Calu3 (cell line): ENCODE measurements at regions not wholly inside any gene's neighbourhood (a gene's known extent, or its start where the extent isn't known, plus 50 kb on each side); places are given as distances from the start of the nearest gene placed in this dataset.

ENCODE experiments used
- BruUV-seq: library from RNA; stranded (reverse); fragments of 400-500 nt; replicated peaks from 2 replicates; lab custom pipeline; 2021; lab: Mats Ljungman, UMichigan
- CTCF ChIA-PET: fragments of 300-600 bp; sonication (Branson Sonifier 250); formaldehyde crosslinking; loops from one replicate; lab custom pipeline; 2022; ENCODE audit warnings: antibody characterized with exemption; lab: Charles Lee
- DNase-seq: peaks from one replicate; pipeline ENCODE4 v3.0.0; 2022
- H3K27ac Mint-ChIP-seq: one replicate; pipeline ENCODE4 v1.8.0; 2022; ENCODE audit warnings: mixed read lengths; ENCODE audit not compliant: unreplicated experiment
- H3K27me3 Mint-ChIP-seq: one replicate; pipeline ENCODE4 v1.8.0; 2022; ENCODE audit warnings: mixed read lengths; ENCODE audit not compliant: unreplicated experiment
- H3K36me3 Mint-ChIP-seq: one replicate; pipeline ENCODE4 v1.8.0; 2022; ENCODE audit warnings: mild to moderate bottlenecking, moderate library complexity, mixed read lengths; ENCODE audit not compliant: insufficient read depth, unreplicated experiment
- H3K4me1 Mint-ChIP-seq: one replicate; pipeline ENCODE4 v1.8.0; 2022; ENCODE audit warnings: mild to moderate bottlenecking, low read depth, mixed read lengths; ENCODE audit not compliant: unreplicated experiment
- H3K4me3 Mint-ChIP-seq: one replicate; pipeline ENCODE4 v1.8.0; 2022; ENCODE audit warnings: mild to moderate bottlenecking, low read depth, moderate library complexity, mixed read lengths; ENCODE audit not compliant: unreplicated experiment
- H3K9me3 Mint-ChIP-seq: one replicate; pipeline ENCODE4 v1.8.0; 2022; ENCODE audit warnings: low read depth, mixed read lengths; ENCODE audit not compliant: unreplicated experiment
- intact Hi-C: fragments of 100-400 bp; cut with micrococcal nuclease; formaldehyde crosslinking; loops from one replicate; pipeline ENCODE4 v1.10.0; 2022; ENCODE audit not compliant: unreplicated experiment
- TF ChIP-seq, protein P1 (sequence below): fragments of 200-600 bp; IDR thresholded peaks from one replicate; pipeline ENCODE4 v1.8.0; 2022; ENCODE audit warnings: antibody characterized with exemption; ENCODE audit not compliant: unreplicated experiment

DNA sequence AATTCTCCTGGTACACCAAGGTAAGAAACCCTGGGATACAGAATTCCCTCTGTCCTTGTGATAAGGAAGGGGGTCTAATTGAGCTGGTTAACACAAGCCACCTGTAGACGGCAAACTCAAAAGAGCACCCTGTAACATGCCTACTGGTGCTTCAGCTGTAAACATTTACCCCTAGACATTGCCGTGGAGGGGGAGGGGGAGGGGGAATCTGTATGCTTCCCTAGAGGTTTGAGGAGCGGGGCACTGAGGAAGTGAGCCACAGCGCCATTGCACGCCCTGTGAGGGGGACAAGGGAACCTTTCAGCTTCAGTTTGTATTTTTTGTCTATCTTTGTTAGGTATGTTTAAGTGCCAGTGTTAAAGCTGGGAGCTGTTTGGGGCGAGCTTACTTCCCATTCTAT is 99.8 kb downstream of the AASDHPPT start:
- TF ChIP-seq, protein P1, sequence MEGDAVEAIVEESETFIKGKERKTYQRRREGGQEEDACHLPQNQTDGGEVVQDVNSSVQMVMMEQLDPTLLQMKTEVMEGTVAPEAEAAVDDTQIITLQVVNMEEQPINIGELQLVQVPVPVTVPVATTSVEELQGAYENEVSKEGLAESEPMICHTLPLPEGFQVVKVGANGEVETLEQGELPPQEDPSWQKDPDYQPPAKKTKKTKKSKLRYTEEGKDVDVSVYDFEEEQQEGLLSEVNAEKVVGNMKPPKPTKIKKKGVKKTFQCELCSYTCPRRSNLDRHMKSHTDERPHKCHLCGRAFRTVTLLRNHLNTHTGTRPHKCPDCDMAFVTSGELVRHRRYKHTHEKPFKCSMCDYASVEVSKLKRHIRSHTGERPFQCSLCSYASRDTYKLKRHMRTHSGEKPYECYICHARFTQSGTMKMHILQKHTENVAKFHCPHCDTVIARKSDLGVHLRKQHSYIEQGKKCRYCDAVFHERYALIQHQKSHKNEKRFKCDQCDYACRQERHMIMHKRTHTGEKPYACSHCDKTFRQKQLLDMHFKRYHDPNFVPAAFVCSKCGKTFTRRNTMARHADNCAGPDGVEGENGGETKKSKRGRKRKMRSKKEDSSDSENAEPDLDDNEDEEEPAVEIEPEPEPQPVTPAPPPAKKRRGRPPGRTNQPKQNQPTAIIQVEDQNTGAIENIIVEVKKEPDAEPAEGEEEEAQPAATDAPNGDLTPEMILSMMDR = no peak
- CTCF ChIA-PET = interaction anchor here (0.6 kb wide), 1 partner anchor 1798 kb away, joined by 3 read pairs; no protein-coding TSS in a partner anchor
- H3K9me3 Mint-ChIP-seq = no peaks in the 10 kb centered on the region
- no TSS peak for BruUV-seq
- intact Hi-C loops = no loop called here
- H3K36me3 Mint-ChIP-seq = no peaks in the 10 kb centered on the region
- H3K4me3 Mint-ChIP-seq = no peak overlapping the region
- H3K27me3 Mint-ChIP-seq = no peaks in the 10 kb centered on the region
- no peaks in the 10 kb centered on the region for H3K4me1 Mint-ChIP-seq
- no peak overlapping the region for H3K27ac Mint-ChIP-seq
- no peak for DNase-seq

DNA sequence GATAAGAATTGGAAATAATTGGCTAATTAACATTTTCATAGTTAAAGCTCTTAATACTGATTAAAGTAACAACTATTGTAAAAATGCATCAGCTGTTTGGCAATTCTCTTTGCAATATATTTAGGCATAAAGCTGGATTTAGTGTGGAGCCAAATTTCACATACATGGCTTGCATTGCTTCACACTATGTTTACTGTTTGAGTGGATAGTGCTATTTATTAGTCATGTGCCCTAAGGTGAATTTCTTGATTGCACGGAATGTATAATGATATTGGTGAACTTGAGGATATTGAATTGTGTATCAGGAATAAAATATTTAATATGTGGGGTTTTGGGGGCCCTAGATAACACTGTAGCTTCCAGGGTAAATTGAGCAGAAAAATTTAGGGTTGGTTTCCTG is 100.9 kb downstream of the AASDHPPT start:
- Mint-ChIP-seq H3K4me1 (no peaks in the 10 kb centered on the region), H3K4me3 (no peak overlapping the region), H3K9me3 (no peaks in the 10 kb centered on the region), H3K27me3 (no peaks in the 10 kb centered on the region), H3K27ac (no peak overlapping the region), H3K36me3 (no peaks in the 10 kb centered on the region)
- CTCF ChIA-PET = no interaction called here
- no TSS peak for BruUV-seq
- TF ChIP-seq, protein P1 = no peak
- intact Hi-C loops = no loop called here
- DNase-seq = no peak

DNA sequence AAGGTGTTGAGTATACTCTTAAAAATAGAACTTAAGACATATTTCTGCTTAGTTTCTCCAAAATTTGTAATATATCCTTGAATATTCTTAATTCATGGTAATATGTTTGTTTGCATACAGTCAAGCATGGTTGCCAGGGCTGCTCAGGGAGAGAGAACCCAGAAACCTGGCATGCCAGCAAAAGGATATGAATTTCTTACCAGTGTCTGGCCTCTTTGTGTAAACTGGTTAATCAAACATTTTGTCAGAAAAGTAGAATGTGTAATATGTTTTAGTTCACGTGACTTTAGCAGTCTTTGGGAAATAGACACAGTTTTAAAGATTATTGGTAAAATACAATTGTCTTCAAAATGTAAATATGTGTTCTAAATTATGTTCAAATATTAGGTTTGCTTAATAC is 101.6 kb downstream of the AASDHPPT start:
- Mint-ChIP-seq H3K4me1 (no peaks in the 10 kb centered on the region), H3K27me3 (no peaks in the 10 kb centered on the region), H3K36me3 (no peaks in the 10 kb centered on the region), H3K27ac (no peak overlapping the region), H3K4me3 (no peak overlapping the region), H3K9me3 (no peaks in the 10 kb centered on the region)
- CTCF ChIA-PET = no interaction called here
- no TSS peak for BruUV-seq
- intact Hi-C loops = no loop called here
- DNase-seq = no peak
- TF ChIP-seq, protein P1 = no peak

DNA sequence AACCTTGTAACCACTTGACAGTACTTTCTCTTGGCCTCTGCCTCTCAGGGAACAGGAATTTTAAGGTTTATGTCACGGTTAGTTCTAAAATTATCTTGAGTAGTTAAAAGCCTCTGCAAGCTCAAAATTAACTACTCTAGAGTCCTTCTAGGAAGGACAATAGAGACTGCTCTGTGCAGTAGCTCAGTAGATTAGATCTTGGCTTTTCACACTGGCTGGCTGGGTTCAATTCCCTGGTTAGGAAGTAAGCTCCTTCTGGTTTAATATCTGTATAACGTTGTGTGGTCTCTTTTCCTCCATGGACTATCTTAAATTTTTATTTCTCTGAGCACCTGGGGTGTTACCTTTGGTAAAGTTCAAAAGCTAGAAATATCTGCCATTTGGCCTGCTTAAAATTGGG is 109.2 kb downstream of the AASDHPPT start:
- CTCF ChIA-PET = no interaction called here
- no peak overlapping the region for H3K4me3 Mint-ChIP-seq
- BruUV-seq = no TSS peak
- H3K27me3 Mint-ChIP-seq = no peaks in the 10 kb centered on the region
- intact Hi-C loops = no loop called here
- H3K36me3 Mint-ChIP-seq = no peaks in the 10 kb centered on the region
- no peak overlapping the region for H3K27ac Mint-ChIP-seq
- no peaks in the 10 kb centered on the region for H3K4me1 Mint-ChIP-seq
- TF ChIP-seq, protein P1 = no peak
- H3K9me3 Mint-ChIP-seq = no peaks in the 10 kb centered on the region
- DNase-seq = no peak
